ENCODE measurements at regions not wholly inside any gene's neighbourhood (a gene's known extent, or its start where the extent isn't known, plus 50 kb on each side); places are given as distances from the start of the nearest gene placed in this dataset.

GRCh38 chr2:128446049-128446873, 127.6 kb upstream of the HS6ST1 start:
- H3K4me1 ChIP-seq (ENCODE audit: control insufficient read depth, extremely low read depth, insufficient read depth, low read length), result no peaks in the 10 kb centered on the region
- no peak for FAIRE-seq
- no TSS peak for BruUV-seq (replicated peaks)

More at GRCh38 chr2:128446049-128446873, 127.6 kb upstream of the HS6ST1 start:
- no peak for DNase-seq (ENCODE audit: low read depth, low spot score)
- no peak overlapping the region for H3K9ac ChIP-seq (replicated peaks; ENCODE audit: extremely low read depth, insufficient read depth, low read length)
- POLR2A ChIA-PET, result interaction anchor here (0.6 kb wide), 2 partner anchors 17 to 22 kb away, joined by 3 read pairs; no protein-coding TSS in a partner anchor
- no peak overlapping the region for H3K4me2 ChIP-seq (ENCODE audit: insufficient read depth, low read length)
- H3K79me2 ChIP-seq (ENCODE audit: control insufficient read depth, insufficient read depth, low read length), result no peaks in the 10 kb centered on the region
- CTCF ChIA-PET, result no interaction called here
- no peak overlapping the region for H3K27ac ChIP-seq (ENCODE audit: insufficient read depth, low read depth, low read length)
- no peaks in the 10 kb centered on the region for H3K9me1 ChIP-seq (replicated peaks; ENCODE audit: control insufficient read depth, extremely low read depth, insufficient read depth, low read length)
- no peak overlapping the region for H3K4me3 ChIP-seq (replicated peaks in 1 of 3; ENCODE audit: insufficient read depth in 1 of 3, low read depth in 1 of 3, low read length in 3 of 3)
- no peaks in the 10 kb centered on the region for H3K36me3 ChIP-seq (ENCODE audit: control insufficient read depth in 2 of 2, extremely low read depth in 1 of 2, insufficient read depth in 2 of 2, low read length in 2 of 2)
- intact Hi-C loops (cut with micrococcal nuclease), result no loop called here
- H3K27me3 ChIP-seq (ENCODE audit: control insufficient read depth in 2 of 2, insufficient read depth in 2 of 2, low read length in 2 of 2), result no peaks in the 10 kb centered on the region
- dilution Hi-C loops (cut with MboI; ENCODE audit: extremely low pct_ligation_motif_present, low sequenced_read_pairs), result no loop called here
- TF ChIP-seq POLR2A (IDR thresholded peaks at IDR 0.05; ENCODE audit: low read depth, low read length) (no peak), JUN (IDR thresholded peaks at IDR 0.05; ENCODE audit: borderline replicate concordance, insufficient read depth, insufficient read length, low read depth) (no peak), EZH2 (IDR thresholded peaks at IDR 0.05; ENCODE audit: borderline replicate concordance, low read depth, low read length, severe bottlenecking) (no peak), MYC (IDR thresholded peaks at IDR 0.05; ENCODE audit: low read depth, low read length) (no peak), GATA2 (IDR thresholded peaks at IDR 0.05; ENCODE audit: insufficient read depth, insufficient read length, low read depth, low read length) (no peak), MAX (IDR thresholded peaks at IDR 0.05; ENCODE audit: insufficient read depth, insufficient read length) (no peak), FOS (IDR thresholded peaks at IDR 0.05; ENCODE audit: borderline replicate concordance, insufficient read depth, low read length) (no peak), POLR2AphosphoS5 (IDR thresholded peaks at IDR 0.05; ENCODE audit: insufficient read depth, low read depth, low read length) (no peak)
- TF ChIP-seq, protein P1, sequence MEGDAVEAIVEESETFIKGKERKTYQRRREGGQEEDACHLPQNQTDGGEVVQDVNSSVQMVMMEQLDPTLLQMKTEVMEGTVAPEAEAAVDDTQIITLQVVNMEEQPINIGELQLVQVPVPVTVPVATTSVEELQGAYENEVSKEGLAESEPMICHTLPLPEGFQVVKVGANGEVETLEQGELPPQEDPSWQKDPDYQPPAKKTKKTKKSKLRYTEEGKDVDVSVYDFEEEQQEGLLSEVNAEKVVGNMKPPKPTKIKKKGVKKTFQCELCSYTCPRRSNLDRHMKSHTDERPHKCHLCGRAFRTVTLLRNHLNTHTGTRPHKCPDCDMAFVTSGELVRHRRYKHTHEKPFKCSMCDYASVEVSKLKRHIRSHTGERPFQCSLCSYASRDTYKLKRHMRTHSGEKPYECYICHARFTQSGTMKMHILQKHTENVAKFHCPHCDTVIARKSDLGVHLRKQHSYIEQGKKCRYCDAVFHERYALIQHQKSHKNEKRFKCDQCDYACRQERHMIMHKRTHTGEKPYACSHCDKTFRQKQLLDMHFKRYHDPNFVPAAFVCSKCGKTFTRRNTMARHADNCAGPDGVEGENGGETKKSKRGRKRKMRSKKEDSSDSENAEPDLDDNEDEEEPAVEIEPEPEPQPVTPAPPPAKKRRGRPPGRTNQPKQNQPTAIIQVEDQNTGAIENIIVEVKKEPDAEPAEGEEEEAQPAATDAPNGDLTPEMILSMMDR (IDR thresholded peaks at IDR 0.05; ENCODE audit: extremely low read depth in 1 of 2, insufficient read depth in 1 of 2, low read depth in 1 of 2, low read length in 2 of 2), result no peak
- H3K9me3 ChIP-seq (replicated peaks; ENCODE audit: control insufficient read depth, insufficient read depth, low read length), result no peaks in the 10 kb centered on the region
- H2AFZ ChIP-seq (ENCODE audit: low read depth, low read length), result no peak overlapping the region
- H4K20me1 ChIP-seq (replicated peaks; ENCODE audit: control insufficient read depth, extremely low read depth, insufficient read depth, low read length), result no peaks in the 10 kb centered on the region
